ENCODE measurements at regions not wholly inside any gene's neighbourhood (a gene's known extent, or its start where the extent isn't known, plus 50 kb on each side); places are given as distances from the start of the nearest gene placed in this dataset.

- no peak for TF ChIP-seq CTCF (IDR thresholded peaks at IDR 0.05)
- TF ChIP-seq POLR2AphosphoS5 (IDR thresholded peaks at IDR 0.05; ENCODE audit: insufficient read depth in 1 of 2, low read depth in 1 of 2): no peak
- TF ChIP-seq POLR2A (IDR thresholded peaks at IDR 0.05): no peak
Measured at GRCh38 chr4:127139788-127140286, 492.9 kb upstream of the INTU start.
